Tibial nerve (tissue), 4 donors: ENCODE measurements at regions not wholly inside any gene's neighbourhood (a gene's known extent, or its start where the extent isn't known, plus 50 kb on each side); places are given as distances from the start of the nearest gene placed in this dataset.
"Not testable (repeated sequence)": the region's sequence is repeated elsewhere in the genome, so short reads cannot be mapped to it uniquely, and the experiment has no call there.

Experiments
- CTCF ChIP-seq, 5 experiments: fragments of 200-600 bp in 3 of 5; fragments of 450-650 bp in 2 of 5; sonication (generic) in 3 of 5; IDR thresholded peaks; one replicate each; pipeline ENCODE4 v1.5.1; 2016 to 2019; ENCODE audit warnings: antibody characterized with exemption in 5 of 5, mild to moderate bottlenecking in 3 of 5, moderate library complexity in 2 of 5
- EP300 ChIP-seq, 2 donors: sonication (generic); formaldehyde crosslinking; IDR thresholded peaks; one replicate each; pipeline ENCODE4 v1.6.1; 2017; ENCODE audit warnings: antibody characterized with exemption in 2 of 2, mild to moderate bottlenecking in 1 of 2
- POLR2A ChIP-seq, 2 donors: fragments of 450-650 bp; IDR thresholded peaks; one replicate each; pipeline ENCODE4 v1.6.1; 2017; ENCODE audit warnings: antibody characterized with exemption in 2 of 2, mild to moderate bottlenecking in 2 of 2, moderate library complexity in 2 of 2

GRCh38 chr7:80020277-80020676 lies 114.4 kb upstream of the GNAI1 start:
- TF ChIP-seq CTCF, POLR2A, EP300 (IDR thresholded peaks at IDR 0.05): not testable (repeated sequence)
